Endothelial cell of umbilical vein (primary cell): ENCODE measurements at regions not wholly inside any gene's neighbourhood (a gene's known extent, or its start where the extent isn't known, plus 50 kb on each side); places are given as distances from the start of the nearest gene placed in this dataset.

Source experiments
- BruUV-seq: library from RNA; stranded (reverse); fragments of 400-500 nt; replicated peaks from 2 replicates; lab custom pipeline; 2021; lab: Mats Ljungman, UMichigan
- CTCF ChIA-PET: fragments of 300-600, 350-600 bp; sonication (Branson Sonifier 250); formaldehyde crosslinking; loops from one replicate; lab custom pipeline; 2021; ENCODE audit warnings: antibody characterized with exemption, inconsistent platforms; lab: Charles Lee
- POLR2A ChIA-PET: fragments of 300-600, 350-600 bp; sonication (Branson Sonifier 250); formaldehyde crosslinking; loops from one replicate; lab custom pipeline; 2021; ENCODE audit warnings: antibody characterized with exemption, inconsistent platforms; lab: Charles Lee
- DNase-seq: peaks from one replicate; pipeline ENCODE4 v3.0.0-alpha.2; 2011; ENCODE audit warnings: low read depth, low spot score
- FAIRE-seq: peaks from 2 replicates; lab custom pipeline; 2011; peaks lifted over from hg19 to GRCh38; lab: Jason Lieb, UNC
- H2AFZ ChIP-seq: 2 replicates; pipeline ENCODE4 v1.6.0; 2012; ENCODE audit warnings: low read depth, low read length, control low read depth, inconsistent platforms
- H3K27ac ChIP-seq: 2 replicates; pipeline ENCODE4 v1.5.1; 2011; ENCODE audit warnings: low read depth, mild to moderate bottlenecking, control low read depth, low read length, moderate library complexity; ENCODE audit not compliant: insufficient read depth
- H3K27me3 ChIP-seq, 2 experiments: 2 replicates each; pipeline versions ENCODE4 v1.6.0 to v1.6.1; 2011; ENCODE audit warnings: low read length in 2 of 2, mixed read lengths in 1 of 2; ENCODE audit not compliant: control insufficient read depth in 2 of 2, insufficient read depth in 2 of 2
- H3K36me3 ChIP-seq, 2 experiments: 2 replicates in 1 of 2; 3 replicates in 1 of 2; pipeline ENCODE4 v1.5.1; 2011; ENCODE audit warnings: low read length in 2 of 2, mild to moderate bottlenecking in 1 of 2, moderate library complexity in 1 of 2; ENCODE audit not compliant: control insufficient read depth in 2 of 2, insufficient read depth in 2 of 2; ENCODE audit errors: extremely low read depth in 1 of 2
- H3K4me1 ChIP-seq: 3 replicates; pipeline ENCODE4 v1.5.1; 2011; ENCODE audit warnings: mild to moderate bottlenecking, low read length; ENCODE audit not compliant: control insufficient read depth, insufficient read depth; ENCODE audit errors: extremely low read depth
- H3K4me2 ChIP-seq: 2 replicates; pipeline ENCODE4 v1.6.1; 2011; ENCODE audit warnings: low read length, control low read depth, mixed read lengths; ENCODE audit not compliant: insufficient read depth
- H3K4me3 ChIP-seq, 3 experiments: fragments of 200-600 bp in 1 of 3; sonication (generic), shearing (Covaris generic) in 1 of 3; replicated peaks in 1 of 3; 2 replicates each; pipeline ENCODE4 v1.5.1; 2011 to 2016; ENCODE audit warnings: control low read depth in 3 of 3, low read length in 3 of 3, mild to moderate bottlenecking in 2 of 3, inconsistent platforms in 1 of 3, low read depth in 1 of 3, moderate library complexity in 1 of 3; ENCODE audit not compliant: insufficient read depth in 1 of 3
- H3K79me2 ChIP-seq: 2 replicates; pipeline ENCODE4 v1.6.0; 2012; ENCODE audit warnings: low read length, inconsistent platforms; ENCODE audit not compliant: control insufficient read depth, insufficient read depth
- H3K9ac ChIP-seq: replicated peaks from 2 replicates; pipeline ENCODE3; 2011; ENCODE audit warnings: low read length, control low read depth; ENCODE audit not compliant: insufficient read depth; ENCODE audit errors: extremely low read depth
- H3K9me1 ChIP-seq: replicated peaks from 3 replicates; pipeline ENCODE4 v1.6.0; 2011; ENCODE audit warnings: mild to moderate bottlenecking, low read length; ENCODE audit not compliant: control insufficient read depth, insufficient read depth; ENCODE audit errors: extremely low read depth
- H3K9me3 ChIP-seq: replicated peaks from 2 replicates; pipeline ENCODE4 v1.5.1; 2012; ENCODE audit warnings: low read length, inconsistent platforms; ENCODE audit not compliant: control insufficient read depth, insufficient read depth
- H4K20me1 ChIP-seq: replicated peaks from 2 replicates; pipeline ENCODE3; 2011; ENCODE audit warnings: mild to moderate bottlenecking, low read length; ENCODE audit not compliant: control insufficient read depth, insufficient read depth; ENCODE audit errors: extremely low read depth
- EZH2 ChIP-seq: IDR thresholded peaks from 2 replicates; pipeline ENCODE4 v1.6.1; 2012; ENCODE audit warnings: borderline replicate concordance, low read depth, mild to moderate bottlenecking, moderate library complexity, low read length, inconsistent platforms; ENCODE audit not compliant: severe bottlenecking
- FOS ChIP-seq: IDR thresholded peaks from 2 replicates; pipeline ENCODE4 v1.6.1; 2011; ENCODE audit warnings: mild to moderate bottlenecking, low read length, moderate library complexity, borderline replicate concordance; ENCODE audit not compliant: insufficient read depth
- GATA2 ChIP-seq: IDR thresholded peaks from 2 replicates; pipeline ENCODE4 v1.7.0; 2011; ENCODE audit warnings: low read depth, mild to moderate bottlenecking, moderate library complexity, mixed read lengths, low read length; ENCODE audit not compliant: insufficient read length, insufficient read depth
- JUN ChIP-seq: IDR thresholded peaks from 2 replicates; pipeline ENCODE4 v1.6.1; 2011; ENCODE audit warnings: borderline replicate concordance, low read depth; ENCODE audit not compliant: insufficient read length, insufficient read depth
- MYC ChIP-seq: IDR thresholded peaks from one replicate; pipeline ENCODE4 v1.6.1; 2011; ENCODE audit warnings: mild to moderate bottlenecking, low read depth, low read length
- POLR2AphosphoS5 ChIP-seq: IDR thresholded peaks from 2 replicates; pipeline ENCODE4 v1.6.1; 2012; ENCODE audit warnings: low read depth, mild to moderate bottlenecking, control low read depth, low read length, moderate library complexity; ENCODE audit not compliant: insufficient read depth
- dilution Hi-C: fragments of 300-500 bp; cut with MboI; formaldehyde crosslinking; loops from one replicate; pipeline ENCODE4 v1.15.0; 2019; ENCODE audit warnings: low sequenced_read_pairs; ENCODE audit not compliant: extremely low pct_ligation_motif_present
- intact Hi-C: fragments of 100-400 bp; cut with micrococcal nuclease; formaldehyde crosslinking; loops from one replicate; pipeline ENCODE4 v1.10.0; 2022
- TF ChIP-seq, protein P1 (sequence below): IDR thresholded peaks from 2 replicates; pipeline ENCODE4 v1.6.1; 2011; ENCODE audit not compliant: insufficient read depth, insufficient read length

DNA sequence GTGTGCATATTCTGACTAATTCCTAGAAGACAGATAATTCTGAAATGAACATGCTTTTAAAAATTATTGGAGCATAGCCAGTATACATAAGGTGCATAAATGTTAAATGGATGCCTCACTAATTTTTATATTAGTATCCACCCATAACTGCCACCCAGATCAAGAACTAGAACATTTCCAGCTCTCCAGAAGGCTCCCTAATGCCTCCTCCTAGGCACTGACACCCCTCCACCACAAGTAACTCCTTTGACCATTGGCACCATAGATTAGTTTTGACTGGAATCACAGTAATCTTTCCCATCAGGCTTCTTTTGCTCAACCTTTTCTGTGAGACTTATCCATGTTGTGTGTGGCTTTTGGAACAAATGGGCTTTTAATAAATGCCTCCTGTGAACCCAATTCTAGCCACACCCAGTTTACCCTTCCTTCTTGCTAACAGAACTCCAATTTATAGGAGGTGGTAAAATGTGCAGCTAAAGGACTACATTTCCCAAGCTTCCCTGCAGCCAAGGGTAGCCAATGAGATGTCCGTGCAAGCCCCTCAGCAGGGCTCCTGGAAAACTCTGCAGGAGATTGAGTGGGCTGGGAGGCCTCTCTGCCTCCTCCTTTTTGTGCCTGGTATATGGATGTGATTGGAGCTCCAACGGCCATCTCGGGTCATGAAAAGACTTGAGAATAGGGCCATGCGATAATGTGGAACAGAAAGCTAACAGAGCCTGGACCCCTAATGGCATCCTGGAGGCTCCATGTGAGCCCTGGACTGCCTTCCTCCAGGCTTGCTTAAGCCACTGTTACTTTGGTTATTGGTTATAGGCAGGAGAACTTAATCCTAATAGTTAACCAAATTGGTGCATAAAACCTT lies 322.6 kb upstream of the TLE3 start:
- no TSS peak for BruUV-seq
- POLR2A ChIA-PET, result no interaction called here
- no peaks in the 10 kb centered on the region for H4K20me1 ChIP-seq
- intact Hi-C loops, result no loop called here
- H2AFZ ChIP-seq, result no peak overlapping the region
- TF ChIP-seq EZH2 (no peak), JUN (no peak)
- H3K4me1 ChIP-seq, result no peaks in the 10 kb centered on the region
- DNase-seq (no peak), FAIRE-seq (no peak)
- H3K27me3 ChIP-seq, result peaks cover 0 to 4% of the 10 kb centered on the region in 2 experiments
- no peaks in the 10 kb centered on the region for H3K9me3 ChIP-seq
- H3K79me2 ChIP-seq, result no peaks in the 10 kb centered on the region
- dilution Hi-C loops, result no loop called here
- no peak overlapping the region for H3K27ac ChIP-seq
- CTCF ChIA-PET, result no interaction called here
- H3K36me3 ChIP-seq, result no peaks in the 10 kb centered on the region
- H3K4me3 ChIP-seq, result no peak overlapping the region
- H3K9ac ChIP-seq, result no peak overlapping the region
- H3K4me2 ChIP-seq, result no peak overlapping the region
- no peaks in the 10 kb centered on the region for H3K9me1 ChIP-seq

DNA sequence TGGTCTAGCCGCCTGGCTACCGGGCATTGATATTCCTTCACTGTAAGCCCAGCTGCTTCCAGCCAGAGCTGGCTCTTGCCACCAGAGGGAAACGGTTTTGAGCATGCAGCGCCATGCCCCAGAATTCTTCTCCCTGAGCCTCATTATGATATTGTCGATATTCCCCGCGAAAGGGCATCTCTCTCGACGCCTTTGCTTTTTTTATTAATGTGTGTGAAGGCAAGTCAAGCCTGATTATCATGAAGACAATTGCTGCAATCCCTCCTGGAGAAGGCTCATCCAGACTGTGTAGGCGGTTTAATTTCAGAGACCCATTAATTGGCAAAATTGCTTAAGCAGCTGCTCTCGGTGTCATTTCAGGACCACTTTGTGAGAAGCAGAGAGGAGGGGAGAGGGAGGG lies 321.2 kb upstream of the TLE3 start:
- H3K4me1 ChIP-seq, result no peaks in the 10 kb centered on the region
- POLR2A ChIA-PET, result no interaction called here
- H3K9me1 ChIP-seq, result no peaks in the 10 kb centered on the region
- no peaks in the 10 kb centered on the region for H3K36me3 ChIP-seq
- no peak for FAIRE-seq
- no peaks in the 10 kb centered on the region for H3K9me3 ChIP-seq
- DNase-seq, result no peak
- H4K20me1 ChIP-seq, result no peaks in the 10 kb centered on the region
- H3K79me2 ChIP-seq, result no peaks in the 10 kb centered on the region
- H3K4me2 ChIP-seq, result no peak overlapping the region
- H3K4me3 ChIP-seq, result no peak overlapping the region
- BruUV-seq, result no TSS peak
- TF ChIP-seq MYC (no peak), EZH2 (no peak), JUN (no peak), FOS (no peak), POLR2AphosphoS5 (no peak), GATA2 (no peak)
- TF ChIP-seq, protein P1, sequence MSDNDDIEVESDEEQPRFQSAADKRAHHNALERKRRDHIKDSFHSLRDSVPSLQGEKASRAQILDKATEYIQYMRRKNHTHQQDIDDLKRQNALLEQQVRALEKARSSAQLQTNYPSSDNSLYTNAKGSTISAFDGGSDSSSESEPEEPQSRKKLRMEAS, result no peak
- peaks cover 0 to 4% of the 10 kb centered on the region in 2 experiments for H3K27me3 ChIP-seq
- intact Hi-C loops (no loop called here), dilution Hi-C loops (no loop called here)
- H3K9ac ChIP-seq, result no peak overlapping the region
- CTCF ChIA-PET, result no interaction called here
- no peak overlapping the region for H3K27ac ChIP-seq
- no peak overlapping the region for H2AFZ ChIP-seq
